ENCODE measurements at regions not wholly inside any gene's neighbourhood (a gene's known extent, or its start where the extent isn't known, plus 50 kb on each side); places are given as distances from the start of the nearest gene placed in this dataset.

- Histone ChIP-seq H3K4me2 (ENCODE audit: low read depth, low read length, poor library complexity, severe bottlenecking) (no peak overlapping the region), H3K27me3 (ENCODE audit: low read length) (no peaks in the 10 kb centered on the region), H2AFZ (ENCODE audit: low read length) (no peak overlapping the region), H3K9ac (ENCODE audit: low read length) (no peak overlapping the region), H3K4me3 (ENCODE audit: low read length) (no peak overlapping the region), H3K9me3 (ENCODE audit: low read length) (peaks cover 53% of the 10 kb centered on the region), H3K27ac (ENCODE audit: low read length) (no peak overlapping the region), H3K79me2 (ENCODE audit: low read length) (no peaks in the 10 kb centered on the region), H3K36me3 (ENCODE audit: insufficient read depth, low read length) (no peaks in the 10 kb centered on the region), H3K4me1 (ENCODE audit: low read length) (no peaks in the 10 kb centered on the region), H4K20me1 (ENCODE audit: insufficient read depth, low read depth, low read length) (no peaks in the 10 kb centered on the region), H3K9me2 (replicated peaks; ENCODE audit: insufficient read depth, low read length) (no peaks in the 10 kb centered on the region)
- peak; percentile 48 for DNase-seq
Measured at GRCh38 chr17:53950207-53950857, 127.6 kb downstream of the KIF2B start.

GRCh38 chr17:53950858-53951250 is 128.1 kb downstream of the KIF2B start:
- H3K27ac ChIP-seq (ENCODE audit: low read length) = no peak overlapping the region
- H3K4me2 ChIP-seq (ENCODE audit: low read depth, low read length, poor library complexity, severe bottlenecking) = no peak overlapping the region
- H3K9ac ChIP-seq (ENCODE audit: low read length) = no peak overlapping the region
- no peak for DNase-seq
- H4K20me1 ChIP-seq (ENCODE audit: insufficient read depth, low read depth, low read length) = no peaks in the 10 kb centered on the region
- H3K9me3 ChIP-seq (ENCODE audit: low read length) = peaks cover 55% of the 10 kb centered on the region
- no peak overlapping the region for H2AFZ ChIP-seq (ENCODE audit: low read length)
- no peaks in the 10 kb centered on the region for H3K4me1 ChIP-seq (ENCODE audit: low read length)
- no peaks in the 10 kb centered on the region for H3K79me2 ChIP-seq (ENCODE audit: low read length)
- H3K27me3 ChIP-seq (ENCODE audit: low read length) = no peaks in the 10 kb centered on the region
- no peaks in the 10 kb centered on the region for H3K36me3 ChIP-seq (ENCODE audit: insufficient read depth, low read length)
- H3K4me3 ChIP-seq (ENCODE audit: low read length) = no peak overlapping the region
- no peaks in the 10 kb centered on the region for H3K9me2 ChIP-seq (replicated peaks; ENCODE audit: insufficient read depth, low read length)

- Histone ChIP-seq H3K9ac (ENCODE audit: low read length) (no peak overlapping the region), H3K79me2 (ENCODE audit: low read length) (no peaks in the 10 kb centered on the region), H3K4me1 (ENCODE audit: low read length) (no peaks in the 10 kb centered on the region), H3K27me3 (ENCODE audit: low read length) (no peaks in the 10 kb centered on the region), H4K20me1 (ENCODE audit: insufficient read depth, low read depth, low read length) (no peaks in the 10 kb centered on the region), H3K4me3 (ENCODE audit: low read length) (no peak overlapping the region), H3K27ac (ENCODE audit: low read length) (no peak overlapping the region), H3K9me2 (replicated peaks; ENCODE audit: insufficient read depth, low read length) (no peaks in the 10 kb centered on the region), H3K36me3 (ENCODE audit: insufficient read depth, low read length) (no peaks in the 10 kb centered on the region), H2AFZ (ENCODE audit: low read length) (no peak overlapping the region), H3K4me2 (ENCODE audit: low read depth, low read length, poor library complexity, severe bottlenecking) (no peak overlapping the region), H3K9me3 (ENCODE audit: low read length) (peaks cover 31% of the 10 kb centered on the region)
- DNase-seq = no peak
Measured at GRCh38 chr17:53971361-53971760, 148.6 kb downstream of the KIF2B start.

DNA sequence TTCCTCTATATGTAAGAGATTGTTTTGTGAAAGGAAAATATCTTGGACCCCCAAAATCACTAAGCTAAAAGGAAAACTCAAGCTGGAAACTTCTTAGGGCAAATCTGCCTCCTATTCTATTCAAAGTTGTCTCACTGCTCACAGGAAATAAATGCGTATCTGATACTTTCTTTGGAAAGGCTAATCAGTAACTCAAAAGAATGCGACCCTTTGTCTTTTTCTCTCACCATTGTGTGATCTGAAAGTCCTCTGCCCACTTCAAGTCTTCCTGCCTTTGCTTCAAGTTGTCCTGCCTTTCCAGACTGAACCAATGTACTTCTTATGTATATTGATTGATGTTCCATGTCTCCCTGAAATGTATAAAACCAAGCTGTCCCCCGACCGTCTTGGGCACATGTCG is 157.3 kb downstream of the KIF2B start:
- no peak overlapping the region for H2AFZ ChIP-seq (ENCODE audit: low read length)
- no peaks in the 10 kb centered on the region for H3K9me2 ChIP-seq (replicated peaks; ENCODE audit: insufficient read depth, low read length)
- no peak overlapping the region for H3K27ac ChIP-seq (ENCODE audit: low read length)
- no peak overlapping the region for H3K9ac ChIP-seq (ENCODE audit: low read length)
- no peak overlapping the region for H3K4me3 ChIP-seq (ENCODE audit: low read length)
- no peaks in the 10 kb centered on the region for H3K27me3 ChIP-seq (ENCODE audit: low read length)
- H3K79me2 ChIP-seq (ENCODE audit: low read length) = no peaks in the 10 kb centered on the region
- H3K4me1 ChIP-seq (ENCODE audit: low read length) = no peaks in the 10 kb centered on the region
- no peaks in the 10 kb centered on the region for H4K20me1 ChIP-seq (ENCODE audit: insufficient read depth, low read depth, low read length)
- peaks cover 24% of the 10 kb centered on the region for H3K9me3 ChIP-seq (ENCODE audit: low read length)
- no peaks in the 10 kb centered on the region for H3K36me3 ChIP-seq (ENCODE audit: insufficient read depth, low read length)
- DNase-seq = no peak
- H3K4me2 ChIP-seq (ENCODE audit: low read depth, low read length, poor library complexity, severe bottlenecking) = no peak overlapping the region

DNA sequence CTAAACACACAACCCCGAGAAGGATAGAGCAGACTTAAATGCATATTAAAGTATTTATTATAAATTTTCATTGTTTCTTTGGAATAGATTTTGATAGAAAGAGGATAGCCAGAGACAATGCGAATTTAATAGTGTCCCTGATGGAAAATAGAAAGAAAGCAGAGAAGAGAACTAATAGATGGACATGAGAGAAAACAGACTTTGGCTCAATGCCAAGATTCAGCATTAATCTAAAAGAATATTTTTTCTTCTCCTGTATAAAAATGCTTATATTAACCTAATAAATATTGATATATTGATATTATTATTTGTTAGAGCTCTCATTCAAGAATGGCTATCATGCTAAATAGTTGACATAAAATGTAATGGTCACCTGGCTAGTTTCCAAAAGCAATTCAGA is 173.4 kb downstream of the KIF2B start:
- no peak overlapping the region for H3K9ac ChIP-seq (ENCODE audit: low read length)
- peaks cover 21% of the 10 kb centered on the region for H3K9me3 ChIP-seq (ENCODE audit: low read length)
- H2AFZ ChIP-seq (ENCODE audit: low read length) = no peak overlapping the region
- no peaks in the 10 kb centered on the region for H3K4me1 ChIP-seq (ENCODE audit: low read length)
- H3K4me2 ChIP-seq (ENCODE audit: low read depth, low read length, poor library complexity, severe bottlenecking) = no peak overlapping the region
- H3K27me3 ChIP-seq (ENCODE audit: low read length) = no peaks in the 10 kb centered on the region
- H4K20me1 ChIP-seq (ENCODE audit: insufficient read depth, low read depth, low read length) = no peaks in the 10 kb centered on the region
- no peak overlapping the region for H3K27ac ChIP-seq (ENCODE audit: low read length)
- DNase-seq = no peak
- no peaks in the 10 kb centered on the region for H3K9me2 ChIP-seq (replicated peaks; ENCODE audit: insufficient read depth, low read length)
- no peak overlapping the region for H3K4me3 ChIP-seq (ENCODE audit: low read length)
- H3K79me2 ChIP-seq (ENCODE audit: low read length) = no peaks in the 10 kb centered on the region
- H3K36me3 ChIP-seq (ENCODE audit: insufficient read depth, low read length) = no peaks in the 10 kb centered on the region; the same call in 1 of the 2 replicates

DNA sequence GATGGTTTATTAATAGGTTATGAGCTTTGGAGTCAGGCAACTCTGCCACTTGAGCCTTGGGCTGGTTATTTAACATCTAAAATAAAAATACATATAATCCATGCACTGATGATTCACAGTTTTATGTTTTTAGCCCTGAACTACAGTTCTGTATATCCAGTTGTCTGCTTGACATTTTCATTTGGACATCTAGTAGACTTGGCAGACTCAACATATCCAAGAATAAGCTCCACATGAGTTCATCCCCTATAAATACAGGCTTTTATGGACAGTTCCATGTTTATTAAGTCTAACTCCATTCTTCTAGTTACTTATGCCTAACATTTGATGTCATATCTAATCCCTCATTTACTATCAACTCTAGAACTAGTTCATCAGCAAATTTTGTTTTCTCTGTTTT is 174.2 kb downstream of the KIF2B start:
- H3K36me3 ChIP-seq (ENCODE audit: insufficient read depth, low read length) = no peaks in the 10 kb centered on the region; the same call in 1 of the 2 replicates
- H3K4me1 ChIP-seq (ENCODE audit: low read length) = no peaks in the 10 kb centered on the region
- no peak overlapping the region for H3K27ac ChIP-seq (ENCODE audit: low read length)
- H3K79me2 ChIP-seq (ENCODE audit: low read length) = no peaks in the 10 kb centered on the region
- no peaks in the 10 kb centered on the region for H4K20me1 ChIP-seq (ENCODE audit: insufficient read depth, low read depth, low read length)
- H3K27me3 ChIP-seq (ENCODE audit: low read length) = no peaks in the 10 kb centered on the region
- H2AFZ ChIP-seq (ENCODE audit: low read length) = no peak overlapping the region
- H3K9me3 ChIP-seq (ENCODE audit: low read length) = peaks cover 25% of the 10 kb centered on the region
- H3K4me3 ChIP-seq (ENCODE audit: low read length) = no peak overlapping the region
- no peaks in the 10 kb centered on the region for H3K9me2 ChIP-seq (replicated peaks; ENCODE audit: insufficient read depth, low read length)
- no peak overlapping the region for H3K4me2 ChIP-seq (ENCODE audit: low read depth, low read length, poor library complexity, severe bottlenecking)
- H3K9ac ChIP-seq (ENCODE audit: low read length) = no peak overlapping the region
- DNase-seq = no peak

- no peak overlapping the region for H3K27ac ChIP-seq (ENCODE audit: low read length)
- no peak overlapping the region for H3K4me3 ChIP-seq (ENCODE audit: low read length)
- peaks cover 25% of the 10 kb centered on the region for H3K9me3 ChIP-seq (ENCODE audit: low read length)
- H3K9me2 ChIP-seq (replicated peaks; ENCODE audit: insufficient read depth, low read length) = no peaks in the 10 kb centered on the region
- H3K4me2 ChIP-seq (ENCODE audit: low read depth, low read length, poor library complexity, severe bottlenecking) = no peak overlapping the region
- no peaks in the 10 kb centered on the region for H3K36me3 ChIP-seq (ENCODE audit: insufficient read depth, low read length)
- no peak overlapping the region for H2AFZ ChIP-seq (ENCODE audit: low read length)
- no peak overlapping the region for H3K9ac ChIP-seq (ENCODE audit: low read length)
- H3K27me3 ChIP-seq (ENCODE audit: low read length) = no peaks in the 10 kb centered on the region
- H3K79me2 ChIP-seq (ENCODE audit: low read length) = no peaks in the 10 kb centered on the region
- H3K4me1 ChIP-seq (ENCODE audit: low read length) = no peaks in the 10 kb centered on the region
- H4K20me1 ChIP-seq (ENCODE audit: insufficient read depth, low read depth, low read length) = no peaks in the 10 kb centered on the region
- no peak for DNase-seq
Measured at GRCh38 chr17:54007855-54008254, 185.1 kb downstream of the KIF2B start.

DNA sequence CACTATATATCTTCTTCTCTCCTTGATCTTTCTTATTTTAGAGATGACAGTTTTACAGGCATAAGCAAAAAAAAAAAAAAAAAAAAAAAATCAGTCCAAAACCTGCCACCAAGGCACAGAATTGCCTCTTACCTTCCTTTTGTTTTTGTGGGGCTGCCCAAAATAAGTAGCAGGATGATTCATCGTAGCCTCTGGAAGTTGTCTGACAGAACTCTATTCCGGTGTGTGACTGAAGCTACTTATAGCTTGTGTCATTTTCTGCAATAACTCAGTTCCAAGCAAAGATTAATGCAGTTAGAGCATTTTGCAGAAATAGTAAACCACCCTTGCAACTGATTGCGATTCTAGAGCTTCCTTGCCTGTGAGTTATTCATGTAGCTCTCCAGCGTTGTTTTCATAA is 186.8 kb downstream of the KIF2B start:
- Histone ChIP-seq H3K9me2 (replicated peaks; ENCODE audit: insufficient read depth, low read length) (no peaks in the 10 kb centered on the region), H3K27me3 (ENCODE audit: low read length) (no peaks in the 10 kb centered on the region), H3K4me1 (ENCODE audit: low read length) (no peaks in the 10 kb centered on the region), H3K36me3 (ENCODE audit: insufficient read depth, low read length) (no peaks in the 10 kb centered on the region), H3K9me3 (ENCODE audit: low read length) (peaks cover 34% of the 10 kb centered on the region), H4K20me1 (ENCODE audit: insufficient read depth, low read depth, low read length) (no peaks in the 10 kb centered on the region), H2AFZ (ENCODE audit: low read length) (no peak overlapping the region), H3K9ac (ENCODE audit: low read length) (no peak overlapping the region), H3K27ac (ENCODE audit: low read length) (no peak overlapping the region), H3K4me2 (ENCODE audit: low read depth, low read length, poor library complexity, severe bottlenecking) (no peak overlapping the region), H3K4me3 (ENCODE audit: low read length) (no peak overlapping the region), H3K79me2 (ENCODE audit: low read length) (no peaks in the 10 kb centered on the region)
- no peak for DNase-seq

DNA sequence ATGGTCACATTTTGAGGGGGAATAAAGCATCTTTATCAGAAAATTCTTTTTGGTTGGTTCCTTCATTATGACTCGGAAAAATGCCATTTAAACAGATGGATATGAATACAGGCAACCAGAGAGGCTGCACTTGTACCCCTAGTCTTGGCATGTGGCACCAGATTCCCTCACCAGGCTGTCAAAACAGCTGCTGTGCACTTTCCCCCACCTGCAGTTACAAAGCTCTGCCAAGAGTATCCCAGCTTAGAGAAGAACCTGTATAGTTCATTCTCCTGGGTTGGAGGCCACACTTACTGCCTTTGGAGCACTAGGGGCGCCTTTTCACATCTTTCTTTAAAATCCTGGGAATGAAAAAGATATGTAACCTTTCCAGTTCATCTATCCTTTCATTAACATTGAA is 190.3 kb downstream of the KIF2B start:
- no peaks in the 10 kb centered on the region for H3K4me1 ChIP-seq (ENCODE audit: low read length)
- H3K4me2 ChIP-seq (ENCODE audit: low read depth, low read length, poor library complexity, severe bottlenecking) = no peak overlapping the region
- no peak overlapping the region for H3K27ac ChIP-seq (ENCODE audit: low read length)
- no peaks in the 10 kb centered on the region for H3K36me3 ChIP-seq (ENCODE audit: insufficient read depth, low read length)
- H3K9ac ChIP-seq (ENCODE audit: low read length) = no peak overlapping the region
- H3K9me3 ChIP-seq (ENCODE audit: low read length) = peaks cover 38% of the 10 kb centered on the region
- H3K79me2 ChIP-seq (ENCODE audit: low read length) = no peaks in the 10 kb centered on the region
- no peak overlapping the region for H2AFZ ChIP-seq (ENCODE audit: low read length)
- no peaks in the 10 kb centered on the region for H4K20me1 ChIP-seq (ENCODE audit: insufficient read depth, low read depth, low read length)
- no peak overlapping the region for H3K4me3 ChIP-seq (ENCODE audit: low read length)
- no peaks in the 10 kb centered on the region for H3K27me3 ChIP-seq (ENCODE audit: low read length)
- no peaks in the 10 kb centered on the region for H3K9me2 ChIP-seq (replicated peaks; ENCODE audit: insufficient read depth, low read length)
- no peak for DNase-seq
